ENCODE measurements at regions not wholly inside any gene's neighbourhood (a gene's known extent, or its start where the extent isn't known, plus 50 kb on each side); places are given as distances from the start of the nearest gene placed in this dataset.

- TF ChIP-seq, protein P1, sequence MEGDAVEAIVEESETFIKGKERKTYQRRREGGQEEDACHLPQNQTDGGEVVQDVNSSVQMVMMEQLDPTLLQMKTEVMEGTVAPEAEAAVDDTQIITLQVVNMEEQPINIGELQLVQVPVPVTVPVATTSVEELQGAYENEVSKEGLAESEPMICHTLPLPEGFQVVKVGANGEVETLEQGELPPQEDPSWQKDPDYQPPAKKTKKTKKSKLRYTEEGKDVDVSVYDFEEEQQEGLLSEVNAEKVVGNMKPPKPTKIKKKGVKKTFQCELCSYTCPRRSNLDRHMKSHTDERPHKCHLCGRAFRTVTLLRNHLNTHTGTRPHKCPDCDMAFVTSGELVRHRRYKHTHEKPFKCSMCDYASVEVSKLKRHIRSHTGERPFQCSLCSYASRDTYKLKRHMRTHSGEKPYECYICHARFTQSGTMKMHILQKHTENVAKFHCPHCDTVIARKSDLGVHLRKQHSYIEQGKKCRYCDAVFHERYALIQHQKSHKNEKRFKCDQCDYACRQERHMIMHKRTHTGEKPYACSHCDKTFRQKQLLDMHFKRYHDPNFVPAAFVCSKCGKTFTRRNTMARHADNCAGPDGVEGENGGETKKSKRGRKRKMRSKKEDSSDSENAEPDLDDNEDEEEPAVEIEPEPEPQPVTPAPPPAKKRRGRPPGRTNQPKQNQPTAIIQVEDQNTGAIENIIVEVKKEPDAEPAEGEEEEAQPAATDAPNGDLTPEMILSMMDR (conservative IDR thresholded peaks at IDR 0.05; ENCODE audit: low read depth, low read length) = no peak
- TF ChIP-seq EZH2phosphoT487 (IDR thresholded peaks at IDR 0.05; ENCODE audit: borderline replicate concordance, low read length) (no peak), EZH2 (IDR thresholded peaks at IDR 0.05; ENCODE audit: low read length, unreplicated experiment) (no peak)
- Histone ChIP-seq H3K4me3 (ENCODE audit: low read length) (no peak overlapping the region), H3K27me3 (ENCODE audit: low read length) (no peaks in the 10 kb centered on the region), H3K9ac (ENCODE audit: low read length) (no peak overlapping the region), H3K36me3 (ENCODE audit: low read depth, low read length) (no peaks in the 10 kb centered on the region), H3F3A (ENCODE audit: low read length, unreplicated experiment) (peaks cover 4% of the 10 kb centered on the region), H2AFZ (ENCODE audit: low read length) (no peak overlapping the region), H3K4me1 (ENCODE audit: insufficient read depth, low read length) (peaks cover 21% of the 10 kb centered on the region), H3K4me2 (ENCODE audit: low read length) (no peak overlapping the region), H3K27ac (ENCODE audit: low read length) (no peak overlapping the region), H3K9me3 (ENCODE audit: low read length) (no peaks in the 10 kb centered on the region), H4K20me1 (ENCODE audit: low read length) (no peaks in the 10 kb centered on the region; the same call in 1 of the 2 replicates), H3K79me2 (ENCODE audit: low read length) (peaks cover 24% of the 10 kb centered on the region), H3K9me2 (replicated peaks; ENCODE audit: low read length) (no peaks in the 10 kb centered on the region)
- no TSS peak for BruUV-seq (replicated peaks)
- no peak for ATAC-seq
- ChIA-PET CTCF (no interaction called here), POLR2A (ENCODE audit: unreplicated experiment) (no interaction called here)
- no peak for DNase-seq
- intact Hi-C loops (cut with micrococcal nuclease) = no loop called here
Measured at GRCh38 chr3:42031808-42032480, 59.2 kb upstream of the TRAK1 start.

DNA sequence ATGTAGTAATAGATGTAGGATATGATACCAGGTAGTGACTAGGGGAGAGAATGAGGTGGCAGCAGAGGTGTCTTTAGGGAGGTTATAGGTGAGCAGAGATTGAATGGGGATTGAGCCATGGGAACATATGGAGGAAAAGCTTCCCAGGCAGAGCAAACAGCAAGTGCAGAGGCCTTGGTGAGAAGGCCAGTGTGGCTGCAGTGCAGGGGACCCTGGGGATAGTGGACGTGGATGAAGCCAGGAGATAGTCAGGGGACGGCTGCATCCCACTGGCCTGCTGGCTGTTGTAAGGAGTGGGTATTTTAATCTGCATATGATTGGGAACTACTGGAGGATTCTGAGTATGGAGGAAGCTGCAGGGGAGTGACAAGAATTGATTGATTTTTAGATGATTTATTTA is 62.7 kb upstream of the TRAK1 start:
- ATAC-seq = no peak
- intact Hi-C loops (cut with micrococcal nuclease) = no loop called here
- Histone ChIP-seq H4K20me1 (ENCODE audit: low read length) (peaks cover 17% of the 10 kb centered on the region), H3K4me1 (ENCODE audit: insufficient read depth, low read length) (peaks cover 18% of the 10 kb centered on the region), H3K27ac (ENCODE audit: low read length) (no peak overlapping the region), H3K9me3 (ENCODE audit: low read length) (no peaks in the 10 kb centered on the region), H3K9me2 (replicated peaks; ENCODE audit: low read length) (no peaks in the 10 kb centered on the region), H3K79me2 (ENCODE audit: low read length) (peaks cover 51% of the 10 kb centered on the region), H3F3A (ENCODE audit: low read length, unreplicated experiment) (peaks cover 4% of the 10 kb centered on the region), H3K27me3 (ENCODE audit: low read length) (no peaks in the 10 kb centered on the region), H3K36me3 (ENCODE audit: low read depth, low read length) (no peaks in the 10 kb centered on the region), H3K9ac (ENCODE audit: low read length) (no peak overlapping the region), H3K4me3 (ENCODE audit: low read length) (no peak overlapping the region), H3K4me2 (ENCODE audit: low read length) (no peak overlapping the region), H2AFZ (ENCODE audit: low read length) (no peak overlapping the region)
- TF ChIP-seq, protein P1 (conservative IDR thresholded peaks at IDR 0.05; ENCODE audit: low read depth, low read length) = no peak
- TF ChIP-seq EZH2phosphoT487 (IDR thresholded peaks at IDR 0.05; ENCODE audit: borderline replicate concordance, low read length) = no peak
- no peak for TF ChIP-seq EZH2 (IDR thresholded peaks at IDR 0.05; ENCODE audit: low read length, unreplicated experiment)
- DNase-seq = no peak
- BruUV-seq (replicated peaks) = no TSS peak
- ChIA-PET POLR2A (ENCODE audit: unreplicated experiment) (no interaction called here), CTCF (no interaction called here)

GRCh38 chr3:42027571-42027970 is 63.6 kb upstream of the TRAK1 start:
- no peaks in the 10 kb centered on the region for H3K36me3 ChIP-seq (ENCODE audit: low read depth, low read length)
- intact Hi-C loops (cut with micrococcal nuclease) = no loop called here
- no peaks in the 10 kb centered on the region for H3K9me3 ChIP-seq (ENCODE audit: low read length)
- H3K27ac ChIP-seq (ENCODE audit: low read length) = no peak overlapping the region
- peaks cover 13% of the 10 kb centered on the region for H3K4me1 ChIP-seq (ENCODE audit: insufficient read depth, low read length)
- ATAC-seq (no peak), DNase-seq (no peak)
- no peak overlapping the region for H3K9ac ChIP-seq (ENCODE audit: low read length)
- BruUV-seq (replicated peaks) = no TSS peak
- TF ChIP-seq, protein P1 (conservative IDR thresholded peaks at IDR 0.05; ENCODE audit: low read depth, low read length) = no peak
- TF ChIP-seq EZH2phosphoT487 (IDR thresholded peaks at IDR 0.05; ENCODE audit: borderline replicate concordance, low read length) = no peak
- TF ChIP-seq EZH2 (IDR thresholded peaks at IDR 0.05; ENCODE audit: low read length, unreplicated experiment) = no peak
- CTCF ChIA-PET = no interaction called here
- H2AFZ ChIP-seq (ENCODE audit: low read length) = no peak overlapping the region
- H3K4me3 ChIP-seq (ENCODE audit: low read length) = no peak overlapping the region
- no peaks in the 10 kb centered on the region for H3K9me2 ChIP-seq (replicated peaks; ENCODE audit: low read length)
- H4K20me1 ChIP-seq (ENCODE audit: low read length) = peaks cover 17% of the 10 kb centered on the region
- peaks cover 52% of the 10 kb centered on the region for H3K79me2 ChIP-seq (ENCODE audit: low read length)
- peaks cover 3% of the 10 kb centered on the region for H3F3A ChIP-seq (ENCODE audit: low read length, unreplicated experiment)
- no peaks in the 10 kb centered on the region for H3K27me3 ChIP-seq (ENCODE audit: low read length)
- H3K4me2 ChIP-seq (ENCODE audit: low read length) = no peak overlapping the region
- POLR2A ChIA-PET (ENCODE audit: unreplicated experiment) = no interaction called here

All from PC-3 (cell line).